ENCODE measurements at regions not wholly inside any gene's neighbourhood (a gene's known extent, or its start where the extent isn't known, plus 50 kb on each side); places are given as distances from the start of the nearest gene placed in this dataset.
"Not testable (repeated sequence)": the region's sequence is repeated elsewhere in the genome, so short reads cannot be mapped to it uniquely, and the experiment has no call there.

DNA sequence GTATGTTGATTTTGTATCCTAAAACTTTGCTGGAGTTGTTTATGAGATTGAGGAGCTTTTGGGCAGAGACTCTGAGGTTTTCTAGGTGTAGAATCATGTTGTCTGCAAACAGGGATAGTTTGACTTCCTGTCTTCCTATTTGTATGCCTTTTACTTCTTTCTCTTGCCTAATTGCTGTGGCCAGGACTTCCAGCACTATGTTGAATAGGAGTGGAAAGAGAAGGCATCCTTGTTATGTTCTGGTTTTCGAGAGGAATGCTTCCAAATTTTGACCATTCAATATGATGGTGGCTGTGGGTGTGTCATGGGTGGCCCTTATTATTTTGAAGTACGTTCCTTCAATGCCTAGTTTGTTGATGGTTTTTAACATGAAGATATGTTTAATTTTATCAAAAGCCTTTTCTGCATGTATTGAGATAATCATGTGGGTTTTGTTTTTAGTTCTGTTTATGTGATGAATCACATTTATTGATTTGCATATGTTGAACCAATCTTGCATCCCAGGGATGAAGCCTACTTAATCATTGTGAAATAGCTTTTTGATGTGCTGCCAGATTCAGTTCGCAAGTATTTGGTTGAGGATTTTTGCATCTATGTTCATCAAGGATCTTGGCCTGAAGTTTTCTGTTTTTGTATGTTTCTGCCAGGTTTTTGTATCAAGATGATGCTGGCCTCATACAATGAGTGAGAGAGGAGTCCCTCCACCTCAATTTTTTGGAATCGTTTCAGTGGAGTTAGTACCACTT is 188.1 kb downstream of the MINAR1 start:
- TF ChIP-seq, protein P1, sequence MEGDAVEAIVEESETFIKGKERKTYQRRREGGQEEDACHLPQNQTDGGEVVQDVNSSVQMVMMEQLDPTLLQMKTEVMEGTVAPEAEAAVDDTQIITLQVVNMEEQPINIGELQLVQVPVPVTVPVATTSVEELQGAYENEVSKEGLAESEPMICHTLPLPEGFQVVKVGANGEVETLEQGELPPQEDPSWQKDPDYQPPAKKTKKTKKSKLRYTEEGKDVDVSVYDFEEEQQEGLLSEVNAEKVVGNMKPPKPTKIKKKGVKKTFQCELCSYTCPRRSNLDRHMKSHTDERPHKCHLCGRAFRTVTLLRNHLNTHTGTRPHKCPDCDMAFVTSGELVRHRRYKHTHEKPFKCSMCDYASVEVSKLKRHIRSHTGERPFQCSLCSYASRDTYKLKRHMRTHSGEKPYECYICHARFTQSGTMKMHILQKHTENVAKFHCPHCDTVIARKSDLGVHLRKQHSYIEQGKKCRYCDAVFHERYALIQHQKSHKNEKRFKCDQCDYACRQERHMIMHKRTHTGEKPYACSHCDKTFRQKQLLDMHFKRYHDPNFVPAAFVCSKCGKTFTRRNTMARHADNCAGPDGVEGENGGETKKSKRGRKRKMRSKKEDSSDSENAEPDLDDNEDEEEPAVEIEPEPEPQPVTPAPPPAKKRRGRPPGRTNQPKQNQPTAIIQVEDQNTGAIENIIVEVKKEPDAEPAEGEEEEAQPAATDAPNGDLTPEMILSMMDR (IDR thresholded peaks at IDR 0.05): no peak
- no peak overlapping the region for H3K27ac ChIP-seq
- no peaks in the 10 kb centered on the region for H3K9me3 ChIP-seq
- DNase-seq (ENCODE audit: low spot score): no peak
- no peaks in the 10 kb centered on the region for H3K27me3 ChIP-seq
- no peak overlapping the region for H3K4me3 ChIP-seq
- H3K4me1 ChIP-seq: no peaks in the 10 kb centered on the region
- H3K36me3 ChIP-seq: no peaks in the 10 kb centered on the region

DNA sequence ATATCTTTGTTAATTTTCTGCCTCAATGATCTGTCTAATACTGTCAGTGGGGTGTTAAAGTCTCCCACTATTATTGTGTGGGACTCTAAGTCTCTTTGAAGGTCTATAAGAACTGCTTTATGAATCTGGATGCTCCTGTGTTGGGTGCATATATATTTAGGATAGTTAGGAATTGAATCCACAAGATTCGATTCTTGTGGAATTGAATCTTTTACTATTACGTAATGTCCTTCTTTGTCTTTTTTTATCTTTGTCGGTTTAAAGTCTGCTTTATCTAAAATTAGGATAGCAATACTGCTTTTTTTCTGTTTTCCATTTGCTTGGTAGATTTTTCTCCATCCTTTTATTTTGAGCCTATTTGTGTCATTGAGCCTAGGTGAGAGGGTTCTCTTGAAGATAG is 189.7 kb downstream of the MINAR1 start:
- H3K9me3 ChIP-seq; H3K4me1 ChIP-seq; DNase-seq (ENCODE audit: low spot score); H3K36me3 ChIP-seq; H3K27me3 ChIP-seq; H3K27ac ChIP-seq; H3K4me3 ChIP-seq: not testable (repeated sequence)

DNA sequence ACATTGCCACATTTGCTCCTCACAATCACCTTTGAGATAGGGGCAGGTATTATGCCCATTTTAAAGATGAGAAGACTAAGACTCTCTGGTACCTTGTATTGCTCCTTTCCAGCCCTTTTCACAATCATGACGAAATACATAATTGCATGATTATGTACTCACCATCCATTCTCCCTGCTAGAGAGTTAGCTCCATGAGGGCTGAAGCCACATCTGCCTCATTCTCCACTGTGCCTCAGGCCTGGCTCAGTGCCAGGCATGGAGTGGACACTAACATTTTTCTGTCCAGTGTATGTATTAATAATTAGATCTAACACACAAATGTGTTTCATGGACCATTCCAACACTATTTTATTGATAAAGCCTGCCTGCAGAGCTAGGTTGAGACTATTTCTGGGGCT is 191.4 kb downstream of the MINAR1 start:
- H3K4me1 ChIP-seq: no peaks in the 10 kb centered on the region
- TF ChIP-seq, protein P1 (IDR thresholded peaks at IDR 0.05): no peak
- H3K27ac ChIP-seq: no peak overlapping the region
- no peaks in the 10 kb centered on the region for H3K36me3 ChIP-seq
- no peak for DNase-seq (ENCODE audit: low spot score)
- H3K4me3 ChIP-seq: no peak overlapping the region
- H3K9me3 ChIP-seq: no peaks in the 10 kb centered on the region
- no peaks in the 10 kb centered on the region for H3K27me3 ChIP-seq

DNA sequence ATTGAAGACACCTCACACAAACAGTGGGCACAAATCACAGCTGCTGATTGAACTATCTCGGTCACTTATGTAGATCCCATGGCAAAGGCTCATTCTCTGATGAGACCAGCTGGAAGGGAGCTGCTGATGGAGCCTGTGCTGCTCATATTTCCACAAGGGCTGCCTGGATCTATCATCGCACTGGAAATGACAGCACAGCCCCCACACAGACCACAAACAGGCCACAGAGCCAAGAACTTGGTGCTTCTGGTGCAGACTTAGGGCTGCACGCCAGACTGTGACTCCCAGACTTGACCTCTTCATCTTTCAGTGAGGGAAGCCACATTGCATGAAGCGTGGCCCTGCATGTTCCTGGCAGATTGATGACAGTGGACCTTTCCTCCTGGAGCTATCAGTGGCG is 197.6 kb downstream of the MINAR1 start:
- Histone ChIP-seq H3K27ac (no peak overlapping the region), H3K36me3 (no peaks in the 10 kb centered on the region), H3K27me3 (no peaks in the 10 kb centered on the region), H3K4me3 (no peak overlapping the region), H3K4me1 (no peaks in the 10 kb centered on the region), H3K9me3 (peaks cover 0 to 7% of the 10 kb centered on the region in 2 donors)
- TF ChIP-seq, protein P1 (IDR thresholded peaks at IDR 0.05): no peak
- DNase-seq (ENCODE audit: low spot score): no peak

DNA sequence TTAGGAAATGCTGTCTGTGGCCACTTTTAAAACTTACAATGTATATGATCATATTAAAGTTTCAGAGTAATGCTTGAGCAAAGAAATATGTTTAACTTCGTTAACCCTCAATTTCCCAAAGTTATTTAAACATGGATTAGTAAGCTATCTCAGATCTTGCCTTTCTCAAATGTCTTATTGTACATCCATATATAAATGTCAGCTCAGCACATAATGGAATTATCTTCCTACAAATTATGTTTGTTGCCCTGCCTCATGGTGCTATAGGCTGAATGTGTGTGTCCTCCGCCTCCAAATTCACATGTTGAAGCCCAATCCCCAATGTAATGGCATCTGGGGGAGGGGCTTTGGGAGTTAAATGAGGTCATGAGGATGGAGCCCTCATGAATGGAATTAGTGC is 200.3 kb downstream of the MINAR1 start:
- Histone ChIP-seq H3K4me1 (no peaks in the 10 kb centered on the region), H3K27ac (no peak overlapping the region), H3K27me3 (no peaks in the 10 kb centered on the region), H3K9me3 (peaks cover 0 to 7% of the 10 kb centered on the region in 2 donors), H3K36me3 (no peaks in the 10 kb centered on the region), H3K4me3 (no peak overlapping the region)
- DNase-seq (ENCODE audit: low spot score): no peak
- TF ChIP-seq, protein P1 (IDR thresholded peaks at IDR 0.05): no peak

DNA sequence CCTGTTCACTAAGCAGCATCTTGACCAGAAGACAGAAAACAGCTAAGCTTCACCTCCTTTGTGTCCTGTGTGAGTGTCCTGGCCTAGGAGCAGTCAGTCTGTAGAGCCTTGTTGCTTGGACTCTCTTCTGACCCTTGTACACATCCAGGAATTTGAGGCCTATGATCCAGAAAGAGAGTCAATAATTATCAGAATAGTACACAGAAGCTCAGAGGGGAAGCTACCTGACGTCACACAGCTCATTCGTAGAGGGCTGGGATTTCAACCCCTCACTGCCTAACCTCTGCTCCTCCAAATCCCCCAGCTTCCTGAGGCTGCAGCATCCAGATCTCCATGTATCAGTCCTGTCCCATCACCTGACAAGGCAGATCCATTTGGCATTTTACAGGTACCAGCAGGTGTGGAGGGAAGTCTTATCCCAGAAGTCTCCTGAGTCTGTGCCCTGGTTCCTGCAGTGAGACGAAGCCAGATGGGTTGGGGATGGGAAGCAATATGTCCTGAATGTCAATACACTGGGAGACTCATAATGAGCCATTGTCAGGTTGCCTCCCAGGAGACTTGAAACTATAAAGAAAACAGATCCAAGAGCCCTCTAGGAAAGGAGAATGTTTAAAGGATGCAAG is 203.1 kb downstream of the MINAR1 start:
- H3K4me1 ChIP-seq: no peaks in the 10 kb centered on the region
- H3K27me3 ChIP-seq: no peaks in the 10 kb centered on the region
- H3K4me3 ChIP-seq: no peak overlapping the region
- H3K27ac ChIP-seq: no peak overlapping the region
- H3K9me3 ChIP-seq: peaks cover 0 to 7% of the 10 kb centered on the region in 2 donors
- TF ChIP-seq, protein P1 (IDR thresholded peaks at IDR 0.05): no peak
- no peak for DNase-seq (ENCODE audit: low spot score)
- H3K36me3 ChIP-seq: no peaks in the 10 kb centered on the region
